PC-9 (cell line): ENCODE measurements at regions not wholly inside any gene's neighbourhood (a gene's known extent, or its start where the extent isn't known, plus 50 kb on each side); places are given as distances from the start of the nearest gene placed in this dataset.

ENCODE experiments used
- CTCF ChIP-seq: fragments of 200-600 bp; sonication (generic); conservative IDR thresholded peaks from 2 replicates; pipeline ENCODE4 v1.6.1; 2017; ENCODE audit warnings: mixed run types, antibody characterized with exemption, mild to moderate bottlenecking, moderate library complexity
- EZH2 ChIP-seq: fragments of 200-600 bp; sonication (generic); IDR thresholded peaks from 2 replicates; pipeline ENCODE4 v1.8.0; 2017; ENCODE audit warnings: antibody characterized with exemption, low read depth

GRCh38 chr20:16919841-16920240, 171.7 kb downstream of the OTOR start:
- TF ChIP-seq CTCF, result no peak
- TF ChIP-seq EZH2, result no peak
